HG03039 (cell line): ENCODE measurements at regions not wholly inside any gene's neighbourhood (a gene's known extent, or its start where the extent isn't known, plus 50 kb on each side); places are given as distances from the start of the nearest gene placed in this dataset.

Experiments
- ATAC-seq: cut with Tn5 transposase; IDR thresholded peaks from one replicate; pipeline ENCODE4 v1.9.1; 2021; ENCODE audit warnings: mild to moderate bottlenecking, moderate library complexity; ENCODE audit not compliant: unreplicated experiment

DNA sequence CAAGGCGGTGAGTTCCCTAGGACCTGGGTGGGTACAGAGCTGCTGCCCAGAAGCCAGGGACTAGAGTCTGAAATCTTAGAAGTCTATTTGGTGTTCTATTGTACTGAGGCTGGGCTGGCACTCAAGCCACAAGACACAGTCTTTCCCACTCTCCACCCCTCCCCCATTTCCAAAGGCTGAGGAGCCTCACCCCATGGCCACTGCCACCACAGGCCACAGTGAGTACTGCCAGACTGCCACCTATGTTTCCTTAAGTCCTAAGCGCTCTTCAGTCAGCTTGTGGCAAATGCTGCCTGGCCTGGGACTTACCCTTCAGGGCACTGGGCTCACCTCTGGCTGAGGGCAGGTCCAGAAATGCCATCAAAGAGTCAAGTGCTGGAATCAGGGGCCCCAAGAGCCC, 469.3 kb downstream of the HAO1 start:
- no peak for ATAC-seq

DNA sequence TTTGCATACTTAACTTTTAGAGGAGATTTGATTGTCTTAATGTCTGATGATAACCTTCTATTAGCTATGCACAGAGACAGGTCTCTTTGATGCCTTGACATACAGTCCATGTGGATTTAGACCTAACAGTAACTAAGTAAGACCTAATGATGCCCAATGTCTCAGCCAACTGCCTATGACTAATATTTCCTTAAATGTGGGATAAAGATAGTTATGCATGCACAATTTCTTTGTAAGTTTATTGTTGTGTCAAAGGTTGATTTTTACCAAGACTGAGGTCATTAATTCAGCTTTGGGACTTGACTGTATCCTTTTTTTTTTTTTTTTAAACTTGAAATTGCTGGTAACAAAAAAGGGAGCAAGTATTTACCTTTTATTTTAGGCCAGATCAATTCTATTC, 450.0 kb downstream of the HAO1 start:
- no peak for ATAC-seq

DNA sequence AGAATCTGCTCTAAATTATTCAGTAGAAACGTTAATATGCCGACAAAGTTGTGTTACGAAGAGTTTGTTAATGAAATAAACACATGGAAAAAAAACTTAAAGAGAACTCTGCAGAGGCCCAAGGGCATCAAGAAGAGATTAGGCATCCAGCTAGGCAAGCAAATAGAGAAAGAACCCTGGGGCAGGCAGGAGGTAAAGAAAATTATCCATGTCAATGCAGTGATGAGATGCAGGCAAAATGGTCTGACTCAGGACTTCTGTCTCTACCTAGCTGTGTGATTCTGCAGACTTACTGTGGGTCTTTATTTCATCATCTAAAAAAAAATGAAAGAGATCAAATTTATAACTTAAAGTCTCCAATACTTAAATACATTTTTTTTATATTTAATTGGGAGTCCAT, 448.0 kb downstream of the HAO1 start:
- no peak for ATAC-seq

DNA sequence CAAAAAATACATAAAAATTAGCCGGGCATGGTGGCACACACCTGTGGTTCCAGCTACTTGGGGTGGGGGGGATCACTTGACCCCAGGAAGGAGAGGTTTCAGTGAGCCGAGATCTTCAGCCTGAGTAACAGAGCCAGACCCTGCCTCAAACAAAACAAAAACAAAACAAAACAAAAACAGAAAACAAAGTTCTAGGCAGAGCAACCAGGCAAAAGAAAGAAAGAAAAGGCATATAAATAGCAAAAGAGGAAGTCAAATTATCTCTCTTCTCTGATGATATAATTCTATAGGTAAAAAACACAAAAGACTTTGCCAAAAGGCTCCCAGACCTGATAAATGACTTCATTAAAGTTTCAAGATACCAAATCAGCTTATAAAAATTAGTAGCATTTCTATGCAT, 446.9 kb downstream of the HAO1 start:
- ATAC-seq = no peak

DNA sequence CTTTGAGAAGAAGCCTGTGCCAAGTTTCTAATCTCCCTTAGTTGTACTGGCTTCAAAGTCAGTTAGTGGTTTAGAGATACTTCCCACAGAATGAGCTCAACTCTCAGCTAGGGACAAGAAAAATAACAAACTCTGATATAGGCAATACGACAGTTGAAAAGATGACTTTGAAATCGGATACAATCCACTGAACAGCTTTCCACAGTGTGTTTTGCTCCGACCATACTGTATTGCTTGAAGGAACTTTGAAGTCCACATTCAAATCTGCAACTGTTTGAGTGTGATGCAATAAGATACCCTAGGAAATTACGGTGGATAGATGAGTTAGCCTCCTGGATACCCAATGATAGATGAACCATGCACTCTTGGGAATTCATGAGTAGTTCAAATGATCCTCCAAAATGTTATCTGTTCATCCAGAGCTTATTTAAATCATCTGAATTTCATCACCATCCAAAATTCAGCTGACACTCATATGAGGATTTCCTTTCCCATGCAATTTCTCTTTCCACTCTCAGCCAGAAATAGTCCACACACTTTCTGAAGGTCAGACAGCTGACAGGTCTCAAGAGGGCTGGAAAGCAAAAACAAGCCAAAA, 443.8 kb downstream of the HAO1 start:
- no peak for ATAC-seq

DNA sequence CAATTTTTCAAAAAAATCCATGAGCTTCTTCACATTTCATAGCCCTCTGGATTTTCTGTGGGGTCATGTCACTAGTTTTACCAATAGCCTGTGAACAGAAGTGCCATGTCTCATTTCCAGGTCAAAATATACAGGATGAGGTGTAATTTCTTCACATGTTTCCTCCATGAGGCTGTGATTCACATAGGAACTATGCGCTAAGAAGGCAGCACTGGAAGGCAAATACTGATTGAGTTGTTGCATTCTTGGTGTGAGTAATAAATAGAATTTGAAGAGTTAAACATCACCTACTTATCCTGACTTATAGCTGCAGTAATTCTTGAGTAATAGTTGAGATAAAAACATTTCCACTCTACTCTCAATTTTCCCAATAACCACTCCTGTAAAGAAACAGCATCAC, 442.3 kb downstream of the HAO1 start:
- no peak for ATAC-seq

DNA sequence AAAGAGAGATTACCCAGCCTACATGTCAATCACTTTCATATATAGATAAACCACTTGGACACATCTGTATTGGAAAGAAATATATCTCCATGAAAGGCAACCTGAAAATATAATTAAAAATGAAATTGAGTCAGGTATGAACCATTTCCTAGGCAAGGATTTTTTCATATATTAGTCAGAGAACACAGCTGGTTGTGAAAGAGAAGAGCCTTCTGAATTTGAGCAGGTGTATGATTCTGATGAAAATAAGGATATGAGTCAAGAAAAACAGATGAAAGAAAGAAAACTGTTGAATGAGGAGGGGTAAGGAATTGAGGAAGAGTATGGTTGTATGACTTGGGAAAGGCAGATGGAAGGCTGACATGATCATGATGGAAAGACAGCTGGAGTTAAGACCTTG, 441.1 kb downstream of the HAO1 start:
- ATAC-seq = no peak

DNA sequence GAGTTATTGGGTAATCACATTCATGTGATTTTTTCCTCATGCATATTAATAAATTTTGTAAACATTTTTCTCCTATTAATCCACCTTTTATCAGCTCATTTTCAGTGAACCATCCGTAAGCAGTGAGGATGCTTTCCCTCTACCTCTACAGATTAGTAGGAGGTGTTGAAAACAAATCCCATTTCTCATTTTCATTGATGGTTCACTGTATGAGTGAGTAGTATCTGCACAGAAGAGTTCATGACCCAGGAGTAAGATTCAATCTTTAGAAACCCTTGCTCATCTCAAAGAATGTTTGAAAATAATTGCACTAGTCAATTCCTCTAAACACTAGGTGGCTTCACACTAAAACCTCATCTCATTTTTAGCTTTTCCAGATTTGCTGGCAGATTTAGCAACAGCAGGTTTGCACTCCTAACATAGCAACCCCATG, 440.0 kb downstream of the HAO1 start:
- no peak for ATAC-seq

DNA sequence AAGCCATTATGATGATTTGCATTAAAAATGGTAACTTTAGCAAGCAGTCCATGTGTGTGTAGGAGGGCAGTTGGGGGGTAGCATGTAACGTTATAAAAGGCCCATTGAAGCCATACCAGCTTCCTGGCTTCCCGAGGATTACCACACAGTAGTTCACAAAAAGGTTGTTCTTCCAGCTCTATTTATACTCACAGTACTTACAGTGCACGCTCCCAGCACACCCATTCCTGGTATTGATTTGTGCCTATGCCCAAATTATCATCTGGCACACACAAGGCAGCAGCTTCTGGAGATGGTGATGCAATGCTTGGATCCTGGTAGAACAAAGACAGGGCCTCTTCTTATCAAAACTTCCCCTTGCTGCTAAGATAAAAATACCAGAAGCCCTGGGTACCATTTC, 436.8 kb downstream of the HAO1 start:
- ATAC-seq = no peak

DNA sequence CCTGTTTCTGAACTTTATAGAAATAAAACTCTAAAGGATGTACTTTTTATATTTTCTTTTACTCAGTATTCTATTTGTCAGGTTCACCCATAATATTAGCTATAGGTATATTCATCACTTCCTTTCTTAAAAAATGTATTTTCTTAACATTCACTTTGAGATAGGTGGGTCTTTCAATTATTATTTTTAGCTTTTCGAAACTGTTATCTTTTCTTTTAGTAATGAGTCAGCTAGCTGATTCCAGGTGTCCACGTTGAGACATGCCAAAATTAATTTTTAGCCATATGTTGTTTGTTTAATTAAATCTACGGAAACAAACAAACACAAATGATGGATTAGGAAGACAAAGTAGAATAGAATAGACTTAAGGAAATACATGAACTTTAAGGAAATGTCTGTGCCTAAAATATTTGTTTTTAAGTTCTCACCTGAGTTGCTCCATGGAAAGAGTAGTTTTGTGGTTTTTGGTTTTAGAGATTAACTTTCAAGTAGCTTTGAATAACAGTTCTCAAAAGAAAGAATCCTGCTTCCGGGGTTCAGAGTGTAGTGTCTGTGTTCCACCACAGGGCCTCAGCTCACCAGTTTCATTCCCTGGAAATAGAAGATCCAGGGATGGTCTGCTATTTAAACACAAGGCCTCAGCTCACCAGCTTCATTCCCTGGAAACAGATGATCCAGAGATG, 435.0 kb downstream of the HAO1 start:
- ATAC-seq = no peak

DNA sequence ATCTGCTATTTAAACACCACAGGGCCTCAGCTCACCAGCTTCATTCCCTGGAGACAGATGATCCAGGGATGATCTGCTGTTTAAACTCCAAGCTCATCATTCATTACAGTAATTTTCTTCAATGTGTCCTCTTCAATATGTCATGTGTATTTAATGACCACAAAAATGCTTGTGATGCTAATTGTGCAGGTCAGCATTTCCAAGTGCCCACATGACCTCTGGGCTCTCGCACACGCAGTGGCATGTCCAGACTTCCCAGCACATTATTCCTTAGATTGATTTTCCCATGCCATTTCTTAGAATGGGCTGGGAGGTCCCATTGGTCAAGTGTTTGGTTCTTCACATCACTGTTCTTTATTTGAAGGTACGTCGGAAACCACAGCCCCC, 434.4 kb downstream of the HAO1 start:
- no peak for ATAC-seq

DNA sequence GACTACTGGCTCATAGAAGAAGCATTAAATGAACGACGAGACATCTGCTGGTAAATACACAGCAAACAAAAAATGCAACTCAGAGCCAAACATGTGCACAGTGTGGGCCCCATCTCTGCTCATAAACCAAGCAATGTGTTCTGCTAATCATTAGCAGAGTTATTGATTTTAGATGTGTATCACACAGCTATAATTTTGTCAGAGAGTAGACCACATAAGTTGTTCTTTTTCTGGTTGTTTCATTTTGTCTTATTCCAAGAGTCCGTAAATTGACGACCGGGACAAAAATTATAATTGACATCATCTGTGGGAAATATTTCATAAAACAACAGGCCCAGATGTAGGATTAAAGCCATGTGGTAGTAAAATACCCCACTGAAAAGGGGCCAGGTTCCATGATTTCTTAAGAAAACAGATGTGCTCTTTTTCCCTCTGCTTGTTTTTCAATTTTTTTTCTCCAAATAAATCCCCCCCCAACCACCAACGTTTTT, 423.6 kb downstream of the HAO1 start:
- ATAC-seq = no peak

DNA sequence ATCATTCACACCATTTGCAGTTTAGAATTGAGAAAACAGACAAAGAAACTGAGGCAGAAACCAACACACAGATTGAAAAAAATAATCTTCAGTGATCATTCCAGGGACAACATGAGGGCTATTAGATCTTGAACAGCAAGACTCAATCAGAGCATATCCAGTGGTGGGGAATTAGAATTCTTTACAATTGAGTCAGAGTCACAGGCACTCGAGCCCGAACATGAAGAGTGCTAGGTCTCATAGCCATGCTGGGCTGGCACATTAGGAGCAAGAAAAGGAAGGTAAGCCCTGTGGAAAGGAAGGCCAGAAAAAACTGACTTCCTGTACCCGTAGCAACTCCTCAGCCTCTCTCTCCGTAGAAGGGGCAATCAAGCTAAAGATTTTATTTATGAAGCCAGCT, 419.9 kb downstream of the HAO1 start:
- ATAC-seq = no peak

DNA sequence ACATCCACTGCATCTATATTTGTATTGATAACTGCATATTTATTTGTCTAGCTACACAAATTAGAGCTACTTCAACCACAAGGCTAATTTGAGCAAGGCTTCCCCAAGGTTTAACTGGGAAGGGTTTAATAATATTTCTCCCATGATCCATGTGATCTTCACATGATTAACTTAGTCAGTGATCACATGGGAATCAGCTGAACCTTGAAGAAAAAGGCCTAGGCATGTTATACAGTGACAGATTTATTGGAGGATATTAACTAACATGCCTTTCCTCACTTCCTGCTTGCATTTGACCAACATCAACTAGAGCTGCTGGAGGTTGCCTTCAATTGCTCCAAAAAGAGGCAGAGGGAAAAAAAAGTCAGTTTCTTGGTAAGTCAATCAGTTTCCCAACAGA, 417.0 kb downstream of the HAO1 start:
- ATAC-seq = no peak

DNA sequence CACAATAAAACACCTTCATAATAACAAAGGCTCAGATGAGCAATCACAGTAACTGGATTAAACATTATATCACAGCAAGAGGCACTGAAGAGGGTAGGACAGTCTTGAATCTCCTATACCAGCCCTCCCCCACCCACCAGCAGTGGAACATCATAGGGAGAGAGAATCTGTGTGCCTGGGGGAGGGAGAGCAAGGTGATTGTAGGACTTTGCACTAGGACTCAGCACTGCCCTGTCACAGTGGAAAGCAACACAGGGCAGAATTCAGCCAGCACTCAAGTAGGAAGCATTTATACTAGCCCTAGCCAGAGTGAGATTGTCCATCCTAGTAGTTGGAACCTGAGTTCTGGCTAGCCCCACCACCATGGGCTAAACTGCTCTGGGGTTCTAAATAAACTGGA, 400.2 kb downstream of the HAO1 start:
- no peak for ATAC-seq

DNA sequence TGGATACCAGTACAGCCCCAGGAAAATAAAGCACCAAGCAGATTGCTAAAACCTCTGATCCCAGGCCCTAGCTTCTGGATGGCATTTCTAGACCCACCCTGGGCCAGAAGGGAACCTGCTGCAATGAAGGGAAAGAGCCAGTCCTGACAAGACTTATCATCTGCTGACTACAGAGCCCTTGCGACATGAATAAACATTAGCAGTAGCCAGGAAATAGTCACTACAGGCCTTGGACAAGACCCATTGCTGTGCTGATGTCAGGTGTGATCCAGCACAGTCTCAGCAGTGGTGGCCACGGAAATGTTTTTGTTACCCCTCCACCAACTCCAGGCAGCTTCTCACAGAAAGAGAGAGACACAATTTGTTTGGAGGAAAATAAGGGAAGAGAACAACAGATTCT, 399.3 kb downstream of the HAO1 start:
- ATAC-seq = no peak

DNA sequence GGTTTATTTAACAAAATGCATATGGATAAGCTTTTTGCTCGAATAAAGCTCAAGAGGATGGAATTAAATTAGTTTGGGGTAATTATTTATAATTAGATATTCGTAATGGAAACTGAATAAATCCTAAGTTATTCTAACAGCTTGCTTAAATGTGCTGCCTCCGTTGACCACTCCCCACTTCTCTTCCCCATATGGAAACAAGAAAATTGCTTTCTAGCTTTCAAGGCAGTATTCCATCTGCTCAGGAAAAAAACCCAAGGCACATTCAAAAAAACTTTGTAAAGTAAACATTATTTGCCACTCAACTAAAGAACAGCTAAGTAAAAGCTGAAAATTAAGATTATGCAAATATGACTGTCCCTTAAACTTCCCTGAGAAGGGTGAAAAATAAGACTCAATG, 369.2 kb downstream of the HAO1 start:
- no peak for ATAC-seq

DNA sequence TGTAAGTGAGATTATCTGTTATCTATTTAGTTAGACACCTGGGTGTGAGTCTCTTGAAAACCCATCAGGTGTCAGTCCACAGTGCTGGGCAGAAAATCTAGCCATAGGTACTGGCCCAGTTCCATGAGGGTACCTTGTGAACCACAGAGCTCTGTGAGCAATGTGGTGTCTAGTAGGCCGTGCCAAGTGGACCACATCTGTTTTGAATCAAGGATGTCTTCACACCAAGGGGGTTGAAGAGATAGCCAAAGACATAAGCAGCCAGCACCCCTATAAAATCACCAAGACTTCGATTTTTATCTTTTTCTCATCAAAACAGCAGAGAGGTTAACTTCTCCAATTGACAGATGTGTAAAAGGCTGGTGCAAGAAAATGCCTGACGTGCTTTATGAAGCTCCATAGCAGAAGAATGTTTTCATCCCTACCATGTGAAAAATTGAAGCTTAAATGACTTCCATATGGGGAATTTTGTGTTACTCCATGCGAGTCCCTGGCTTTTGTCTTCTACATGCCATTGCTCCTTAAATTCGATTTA, 368.7 kb downstream of the HAO1 start:
- ATAC-seq = no peak

DNA sequence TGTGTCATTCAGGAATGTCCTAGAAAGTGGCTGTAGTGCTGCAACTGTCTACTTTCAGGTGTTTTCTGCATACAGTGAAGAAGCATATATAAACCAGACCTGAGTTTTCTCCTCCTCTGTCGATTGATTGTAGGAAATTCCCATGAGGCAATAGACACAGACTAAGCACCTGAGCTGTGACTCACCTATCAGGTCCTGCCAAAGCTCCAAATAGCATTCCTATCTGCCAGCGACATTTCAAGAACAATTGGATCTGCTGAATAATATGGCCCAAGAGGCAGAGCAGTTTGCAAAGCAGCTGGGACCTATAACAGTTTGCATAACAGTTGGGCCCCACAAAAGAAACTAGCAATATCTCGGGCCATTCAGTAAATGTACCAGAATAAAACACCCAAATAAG, 360.4 kb downstream of the HAO1 start:
- no peak for ATAC-seq

DNA sequence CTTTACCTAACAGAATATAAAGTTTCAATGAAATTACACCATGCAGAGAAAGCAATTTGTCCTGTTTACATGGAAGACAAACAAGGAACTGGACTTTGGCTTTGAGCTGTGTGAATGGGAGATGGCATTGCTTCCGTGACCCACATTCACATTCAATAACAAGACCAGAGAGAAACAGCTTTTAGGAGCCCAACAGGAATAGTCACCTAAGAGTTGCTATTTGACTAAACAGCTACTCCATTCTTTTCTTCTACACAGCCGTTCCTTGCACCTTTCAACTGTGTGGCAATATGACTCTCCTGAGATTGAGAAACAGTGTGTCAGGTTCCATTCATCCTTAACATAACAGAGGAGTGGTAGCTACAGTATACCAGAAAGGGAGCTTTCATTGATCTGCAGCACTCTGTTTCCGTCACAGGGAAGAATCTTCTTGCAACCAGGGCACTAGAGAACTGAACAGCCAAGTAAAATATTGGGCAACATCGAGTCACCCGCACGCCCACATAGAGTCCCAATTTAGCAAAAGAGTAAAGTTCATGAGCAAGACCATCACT, 355.1 kb downstream of the HAO1 start:
- ATAC-seq = no peak

DNA sequence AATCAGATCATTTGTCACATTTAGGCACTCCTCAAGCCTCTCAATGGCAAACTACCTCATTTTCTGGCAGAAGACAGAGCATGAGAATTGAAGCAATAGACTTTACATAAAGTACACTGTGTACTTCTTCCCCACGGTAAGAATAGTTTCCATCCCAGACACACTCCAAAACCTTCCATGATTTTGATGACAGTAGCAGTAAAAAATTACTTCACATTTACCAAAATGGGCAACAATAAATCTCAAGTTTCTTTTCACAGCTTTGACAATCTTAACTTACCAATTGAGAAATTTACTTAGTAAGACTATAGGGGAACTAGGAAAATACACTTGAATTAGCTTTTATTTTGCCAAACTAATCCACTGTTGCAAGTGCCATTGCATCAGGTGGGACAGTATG, 353.8 kb downstream of the HAO1 start:
- ATAC-seq = no peak

DNA sequence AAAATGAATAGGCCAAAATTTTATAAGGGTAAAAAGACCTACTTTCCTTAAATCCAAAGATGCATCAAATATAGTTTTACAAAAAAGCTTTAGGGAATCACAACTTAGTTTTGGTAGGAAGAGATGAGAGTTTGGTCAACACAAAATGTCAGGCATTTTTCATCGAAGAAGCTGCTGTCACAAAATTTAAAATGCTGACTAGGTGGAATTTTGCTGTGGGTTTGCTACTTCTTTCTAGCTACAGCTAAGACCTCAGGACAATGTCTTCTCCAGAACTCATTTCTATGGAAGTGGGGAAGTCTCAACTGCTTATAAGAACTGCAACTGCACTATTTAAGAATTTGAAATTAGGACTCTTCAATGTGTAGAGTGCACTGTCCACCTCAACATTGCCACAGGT, 351.1 kb downstream of the HAO1 start:
- ATAC-seq = no peak
